ENCODE measurements at regions not wholly inside any gene's neighbourhood (a gene's known extent, or its start where the extent isn't known, plus 50 kb on each side); places are given as distances from the start of the nearest gene placed in this dataset.

GRCh38 chr14:87785897-87786296 lies 207.1 kb downstream of the GALC start:
- H3K4me3 ChIP-seq (ENCODE audit: low read depth, low read length) = no peak overlapping the region
- no peak for TF ChIP-seq CTCF (IDR thresholded peaks at IDR 0.05; ENCODE audit: insufficient read depth, low read depth, low read length, missing control alignments)
- DNase-seq (ENCODE audit: low read depth) = no peak

GRCh38 chr14:87784386-87784785 lies 208.6 kb downstream of the GALC start:
- TF ChIP-seq CTCF (IDR thresholded peaks at IDR 0.05; ENCODE audit: insufficient read depth, low read depth, low read length, missing control alignments) = no peak
- no peak overlapping the region for H3K4me3 ChIP-seq (ENCODE audit: low read depth, low read length)
- DNase-seq (ENCODE audit: low read depth) = no peak

- no peak for TF ChIP-seq CTCF (IDR thresholded peaks at IDR 0.05; ENCODE audit: insufficient read depth, low read depth, low read length, missing control alignments)
- DNase-seq (ENCODE audit: low read depth) = no peak
Measured at GRCh38 chr14:87783071-87783470, 209.9 kb downstream of the GALC start.

GRCh38 chr14:87772854-87773253 lies 220.1 kb downstream of the GALC start:
- TF ChIP-seq CTCF (IDR thresholded peaks at IDR 0.05; ENCODE audit: insufficient read depth, low read depth, low read length, missing control alignments) = no peak
- DNase-seq (ENCODE audit: low read depth) = no peak
- H3K4me3 ChIP-seq (ENCODE audit: low read depth, low read length) = no peak overlapping the region

More at GRCh38 chr14:87783071-87783470, 209.9 kb downstream of the GALC start:
- H3K4me3 ChIP-seq (ENCODE audit: low read depth, low read length) = no peak overlapping the region

- DNase-seq (ENCODE audit: low read depth) = no peak
- H3K4me3 ChIP-seq (ENCODE audit: low read depth, low read length) = no peak overlapping the region
- TF ChIP-seq CTCF (IDR thresholded peaks at IDR 0.05; ENCODE audit: insufficient read depth, low read depth, low read length, missing control alignments) = no peak
Measured at GRCh38 chr14:87767567-87767901, 225.4 kb downstream of the GALC start.

GRCh38 chr14:87758876-87759275 lies 234.1 kb downstream of the GALC start:
- no peak overlapping the region for H3K4me3 ChIP-seq (ENCODE audit: low read depth, low read length)
- no peak for TF ChIP-seq CTCF (IDR thresholded peaks at IDR 0.05; ENCODE audit: insufficient read depth, low read depth, low read length, missing control alignments)
- DNase-seq (ENCODE audit: low read depth) = no peak

- TF ChIP-seq CTCF (IDR thresholded peaks at IDR 0.05; ENCODE audit: insufficient read depth, low read depth, low read length, missing control alignments) = no peak
- no peak overlapping the region for H3K4me3 ChIP-seq (ENCODE audit: low read depth, low read length)
- DNase-seq (ENCODE audit: low read depth) = no peak
Measured at GRCh38 chr14:87756661-87757060, 236.3 kb downstream of the GALC start.

All from GM12865 (cell line).